GM12878 (cell line): ENCODE measurements at regions not wholly inside any gene's neighbourhood (a gene's known extent, or its start where the extent isn't known, plus 50 kb on each side); places are given as distances from the start of the nearest gene placed in this dataset.

ENCODE experiments used
- ATAC-seq: fragments of 200-7000 bp; cut with Tn5 transposase; 3 replicates; pipeline ENCODE4 v1.9.1; 2020; ENCODE audit warnings: mild to moderate bottlenecking, moderate library complexity
- BruUV-seq: library from RNA; stranded (reverse); fragments of 400-500 nt; replicated peaks from 2 replicates; lab custom pipeline; 2021; lab: Mats Ljungman, UMichigan
- CTCF ChIA-PET: fragments of 300-600 bp; sonication (Branson Sonifier 250); formaldehyde crosslinking; extraction: SDS; loops from one replicate; lab custom pipeline; 2021; ENCODE audit warnings: inconsistent platforms; lab: Yijun Ruan, JAX
- POLR2A ChIA-PET: fragments of 350-600 bp; formaldehyde crosslinking; extraction: SDS; loops from one replicate; lab custom pipeline; 2021; ENCODE audit warnings: inconsistent platforms; lab: Charles Lee
- RAD21 ChIA-PET: fragments of 300-600 bp; sonication (Branson Sonifier 250); formaldehyde crosslinking; loops from one replicate; lab custom pipeline; 2023; ENCODE audit warnings: antibody characterized with exemption; ENCODE audit not compliant: unreplicated experiment; lab: Charles Lee
- SMC1A ChIA-PET: fragments of 300-600 bp; sonication (Branson Sonifier 250); formaldehyde crosslinking; loops from one replicate; lab custom pipeline; 2023; ENCODE audit not compliant: unreplicated experiment, uncharacterized antibody; lab: Charles Lee
- DNase-seq: peaks from one replicate; pipeline ENCODE4 v3.0.0-alpha.2; 2011; ENCODE audit warnings: low read depth, low spot score
- FAIRE-seq: peaks from 3 replicates; lab custom pipeline; 2011; peaks lifted over from hg19 to GRCh38; lab: Jason Lieb, UNC
- H2AFZ ChIP-seq: 2 replicates; pipeline ENCODE4 v1.6.0; 2011; ENCODE audit warnings: low read depth, low read length, control low read depth; ENCODE audit not compliant: control insufficient read depth
- H3K27ac ChIP-seq: 2 replicates; pipeline ENCODE4 v1.5.1; 2011; ENCODE audit warnings: control low read depth; ENCODE audit not compliant: control insufficient read depth, insufficient read depth
- H3K27me3 ChIP-seq, 2 experiments: replicated peaks in 1 of 2; 2 replicates each; pipeline versions ENCODE4 v1.6.0 to v1.6.1; 2011; ENCODE audit warnings: low read length in 1 of 2; ENCODE audit not compliant: control insufficient read depth in 2 of 2, insufficient read depth in 2 of 2
- H3K36me3 ChIP-seq, 2 experiments: 2 replicates each; pipeline ENCODE4 v1.5.1; 2011; ENCODE audit warnings: low read length in 1 of 2; ENCODE audit not compliant: control insufficient read depth in 2 of 2, insufficient read depth in 2 of 2
- H3K4me1 ChIP-seq: 2 replicates; pipeline ENCODE4 v1.6.1; 2011; ENCODE audit warnings: mild to moderate bottlenecking, low read length, moderate library complexity, mixed read lengths; ENCODE audit not compliant: control insufficient read depth, insufficient read depth
- H3K4me2 ChIP-seq: 2 replicates; pipeline ENCODE4 v1.6.0; 2011; ENCODE audit warnings: control low read depth; ENCODE audit not compliant: control insufficient read depth, insufficient read depth
- H3K4me3 ChIP-seq: fragments of 200-600 bp; sonication (generic); 2 replicates; pipeline ENCODE4 v1.5.1; 2016
- H3K79me2 ChIP-seq: 2 replicates; pipeline ENCODE4 v1.6.0; 2011; ENCODE audit warnings: low read length; ENCODE audit not compliant: control insufficient read depth, insufficient read depth
- H3K9ac ChIP-seq: 2 replicates; pipeline ENCODE4 v1.8.0; 2011; ENCODE audit warnings: low read length, control low read depth, mixed read lengths; ENCODE audit not compliant: control insufficient read depth, insufficient read depth
- H3K9me3 ChIP-seq: replicated peaks from 3 replicates; pipeline ENCODE4 v1.5.1; 2011; ENCODE audit warnings: mild to moderate bottlenecking, low read length; ENCODE audit not compliant: control insufficient read depth, insufficient read depth
- H4K20me1 ChIP-seq: 2 replicates; pipeline ENCODE4 v1.6.0; 2011; ENCODE audit not compliant: control insufficient read depth, insufficient read depth
- MYC ChIP-seq: IDR thresholded peaks from 2 replicates; pipeline ENCODE4 v1.6.1; 2011; ENCODE audit warnings: mild to moderate bottlenecking, low read length, moderate library complexity, inconsistent platforms; ENCODE audit not compliant: insufficient read depth, insufficient replicate concordance, insufficient read length, severe bottlenecking
- RAD21 ChIP-seq: IDR thresholded peaks from 2 replicates; pipeline ENCODE4 v1.6.1; 2011; ENCODE audit warnings: mild to moderate bottlenecking, low read depth, low read length, moderate library complexity; ENCODE audit not compliant: insufficient read depth
- SMC3 ChIP-seq: IDR thresholded peaks from 2 replicates; pipeline ENCODE4 v1.6.1; 2011; ENCODE audit warnings: low read length, improper control_type of control experiment, borderline replicate concordance
- ZNF217 ChIP-seq: fragments of 450-650 bp; IDR thresholded peaks from 2 replicates; pipeline ENCODE4 v1.6.1; 2017; ENCODE audit warnings: antibody characterized with exemption, mild to moderate bottlenecking
- WGBS: methylation state at CpG from one replicate; pipeline ENCODE4 v1.1.6; 2016; ENCODE audit warnings: low lambda C conversion rate; ENCODE audit not compliant: insufficient replicate concordance, insufficient coverage; ENCODE audit errors: missing lambda C conversion rate; 5-methylcytosine and 5-hydroxymethylcytosine counted together
- in situ Hi-C: fragments of 300-500 bp; cut with MboI; formaldehyde crosslinking; loops from 9 replicates; pipeline ENCODE4 v1.14.3; 2018; ENCODE audit warnings: mixed read lengths
- intact Hi-C: fragments of 100-400 bp; cut with micrococcal nuclease; formaldehyde crosslinking; loops from one replicate; pipeline ENCODE4 v1.14.2; 2022; ENCODE audit not compliant: unreplicated experiment
- TF ChIP-seq, protein P1 (sequence below), 3 experiments: IDR thresholded peaks in 2 of 3; conservative IDR thresholded peaks in 1 of 3; 2 replicates each; pipeline ENCODE4 v1.5.1; 2011; ENCODE audit warnings: low read depth in 3 of 3, low read length in 3 of 3, mild to moderate bottlenecking in 3 of 3, control low read depth in 2 of 3, moderate library complexity in 2 of 3, inconsistent platforms in 1 of 3, mixed read lengths in 1 of 3; ENCODE audit not compliant: control insufficient read depth in 2 of 3, insufficient read depth in 1 of 3; ENCODE audit errors: extremely low read depth in 1 of 3

GRCh38 chr10:2619472-2619871, 447.9 kb upstream of the PFKP start:
- no peaks in the 10 kb centered on the region for H3K9me3 ChIP-seq
- H4K20me1 ChIP-seq = no peaks in the 10 kb centered on the region
- H3K4me3 ChIP-seq = no peak overlapping the region
- no peak overlapping the region for H2AFZ ChIP-seq
- no peak overlapping the region for H3K27ac ChIP-seq
- intact Hi-C loops (loop anchor here (1.0 to 2.0 kb wide), 3 partner anchors 308 to 423 kb away; no protein-coding TSS in a partner anchor), in situ Hi-C loops (no loop called here)
- WGBS = 24% methylated on average over 4 of the region's 4 CpGs
- BruUV-seq = no TSS peak
- no peak for DNase-seq
- no peak overlapping the region for H3K4me2 ChIP-seq
- FAIRE-seq = no peak
- ChIA-PET RAD21 (no interaction called here), SMC1A (no interaction called here), POLR2A (no interaction called here), CTCF (interaction anchor here (2.3 kb wide), 1 partner anchor 424 kb away, joined by 6 read pairs; no protein-coding TSS in a partner anchor)
- H3K79me2 ChIP-seq = no peaks in the 10 kb centered on the region
- H3K4me1 ChIP-seq = no peaks in the 10 kb centered on the region
- peak; percentile 79 for ATAC-seq
- TF ChIP-seq ZNF217 (no peak), RAD21 (0 out of 2 replicates have a peak, but pooled peaks have one; percentile 15), SMC3 (peak; percentile 34; the same call in 1 of the 2 replicates), MYC (no peak)
- TF ChIP-seq, protein P1, sequence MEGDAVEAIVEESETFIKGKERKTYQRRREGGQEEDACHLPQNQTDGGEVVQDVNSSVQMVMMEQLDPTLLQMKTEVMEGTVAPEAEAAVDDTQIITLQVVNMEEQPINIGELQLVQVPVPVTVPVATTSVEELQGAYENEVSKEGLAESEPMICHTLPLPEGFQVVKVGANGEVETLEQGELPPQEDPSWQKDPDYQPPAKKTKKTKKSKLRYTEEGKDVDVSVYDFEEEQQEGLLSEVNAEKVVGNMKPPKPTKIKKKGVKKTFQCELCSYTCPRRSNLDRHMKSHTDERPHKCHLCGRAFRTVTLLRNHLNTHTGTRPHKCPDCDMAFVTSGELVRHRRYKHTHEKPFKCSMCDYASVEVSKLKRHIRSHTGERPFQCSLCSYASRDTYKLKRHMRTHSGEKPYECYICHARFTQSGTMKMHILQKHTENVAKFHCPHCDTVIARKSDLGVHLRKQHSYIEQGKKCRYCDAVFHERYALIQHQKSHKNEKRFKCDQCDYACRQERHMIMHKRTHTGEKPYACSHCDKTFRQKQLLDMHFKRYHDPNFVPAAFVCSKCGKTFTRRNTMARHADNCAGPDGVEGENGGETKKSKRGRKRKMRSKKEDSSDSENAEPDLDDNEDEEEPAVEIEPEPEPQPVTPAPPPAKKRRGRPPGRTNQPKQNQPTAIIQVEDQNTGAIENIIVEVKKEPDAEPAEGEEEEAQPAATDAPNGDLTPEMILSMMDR (IDR thresholded peaks at IDR 0.05 in 2 of 3, conservative IDR thresholded peaks at IDR 0.05 in 1 of 3; ENCODE audit: control insufficient read depth in 2 of 3, extremely low read depth in 1 of 3, insufficient read depth in 1 of 3, low read depth in 3 of 3, low read length in 3 of 3) = peak; percentile 33 to 64 (median 58); a peak in 5 of 6 replicates
- H3K36me3 ChIP-seq = no peaks in the 10 kb centered on the region
- H3K9ac ChIP-seq = no peak overlapping the region
- H3K27me3 ChIP-seq = no peaks in the 10 kb centered on the region
